ENCODE measurements at regions not wholly inside any gene's neighbourhood (a gene's known extent, or its start where the extent isn't known, plus 50 kb on each side); places are given as distances from the start of the nearest gene placed in this dataset.
A peak's percentile ranks its signal among the peaks of the same experiment; 100 is the strongest.

DNA sequence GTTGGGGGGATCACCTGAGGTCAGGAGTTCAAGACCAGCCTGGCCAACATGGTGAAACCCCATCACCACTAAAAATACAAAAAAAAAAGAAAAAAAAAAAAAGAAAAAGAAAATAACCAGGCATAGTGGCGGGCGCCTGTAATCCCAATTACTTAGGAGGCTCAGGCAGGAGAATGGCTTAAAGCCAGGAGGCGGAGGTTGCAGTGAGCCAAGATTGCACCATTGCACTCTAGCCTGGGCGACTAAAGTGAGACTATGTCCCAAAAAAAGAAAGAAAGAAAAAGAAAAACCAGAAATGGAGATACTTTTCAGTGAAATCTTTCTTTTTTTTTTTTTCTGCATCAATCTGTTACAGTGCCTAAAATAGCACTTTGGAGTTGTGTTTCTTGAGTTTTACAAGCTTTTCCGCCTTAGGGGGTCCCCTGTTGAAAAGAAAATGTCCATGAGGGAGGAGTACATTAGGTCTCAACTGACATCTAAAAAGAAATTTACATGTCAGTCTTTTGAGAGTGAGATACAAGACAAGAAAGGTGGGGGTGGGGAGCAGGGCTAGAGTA lies 82.9 kb upstream of the VASH1 start:
- Mint-ChIP-seq H3K27ac (peak overlapping the region; percentile 39), H3K36me3 (peaks cover 3% of the 10 kb centered on the region), H3K27me3 (ENCODE audit: insufficient read depth, low read depth) (no peaks in the 10 kb centered on the region), H3K4me1 (peaks cover 5% of the 10 kb centered on the region), H3K9me3 (peaks cover 14% of the 10 kb centered on the region), H3K4me3 (no peak overlapping the region)
- Histone ChIP-seq H3K9me3 (ENCODE audit: low read depth) (peaks cover 19% of the 10 kb centered on the region), H3K4me2 (no peak overlapping the region), H3K79me2 (ENCODE audit: low read depth) (no peaks in the 10 kb centered on the region), H3K36me3 (peaks cover 6% of the 10 kb centered on the region), H4K20me1 (ENCODE audit: low read depth) (no peaks in the 10 kb centered on the region), H3K4me1 (no peaks in the 10 kb centered on the region), H3K9ac (no peak overlapping the region), H3K27me3 (no peaks in the 10 kb centered on the region), H3F3A (ENCODE audit: low read depth) (no peaks in the 10 kb centered on the region), H3K4me3 (no peak overlapping the region), H3K27ac (no peak overlapping the region), H2AFZ (replicated peaks) (no peak overlapping the region)
- no peak for DNase-seq (ENCODE audit: low spot score)
- TF ChIP-seq EZH2 (IDR thresholded peaks at IDR 0.05) (no peak), EZH2phosphoT487 (IDR thresholded peaks at IDR 0.05) (no peak)
- TF ChIP-seq, protein P1, sequence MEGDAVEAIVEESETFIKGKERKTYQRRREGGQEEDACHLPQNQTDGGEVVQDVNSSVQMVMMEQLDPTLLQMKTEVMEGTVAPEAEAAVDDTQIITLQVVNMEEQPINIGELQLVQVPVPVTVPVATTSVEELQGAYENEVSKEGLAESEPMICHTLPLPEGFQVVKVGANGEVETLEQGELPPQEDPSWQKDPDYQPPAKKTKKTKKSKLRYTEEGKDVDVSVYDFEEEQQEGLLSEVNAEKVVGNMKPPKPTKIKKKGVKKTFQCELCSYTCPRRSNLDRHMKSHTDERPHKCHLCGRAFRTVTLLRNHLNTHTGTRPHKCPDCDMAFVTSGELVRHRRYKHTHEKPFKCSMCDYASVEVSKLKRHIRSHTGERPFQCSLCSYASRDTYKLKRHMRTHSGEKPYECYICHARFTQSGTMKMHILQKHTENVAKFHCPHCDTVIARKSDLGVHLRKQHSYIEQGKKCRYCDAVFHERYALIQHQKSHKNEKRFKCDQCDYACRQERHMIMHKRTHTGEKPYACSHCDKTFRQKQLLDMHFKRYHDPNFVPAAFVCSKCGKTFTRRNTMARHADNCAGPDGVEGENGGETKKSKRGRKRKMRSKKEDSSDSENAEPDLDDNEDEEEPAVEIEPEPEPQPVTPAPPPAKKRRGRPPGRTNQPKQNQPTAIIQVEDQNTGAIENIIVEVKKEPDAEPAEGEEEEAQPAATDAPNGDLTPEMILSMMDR (IDR thresholded peaks at IDR 0.05): no peak

DNA sequence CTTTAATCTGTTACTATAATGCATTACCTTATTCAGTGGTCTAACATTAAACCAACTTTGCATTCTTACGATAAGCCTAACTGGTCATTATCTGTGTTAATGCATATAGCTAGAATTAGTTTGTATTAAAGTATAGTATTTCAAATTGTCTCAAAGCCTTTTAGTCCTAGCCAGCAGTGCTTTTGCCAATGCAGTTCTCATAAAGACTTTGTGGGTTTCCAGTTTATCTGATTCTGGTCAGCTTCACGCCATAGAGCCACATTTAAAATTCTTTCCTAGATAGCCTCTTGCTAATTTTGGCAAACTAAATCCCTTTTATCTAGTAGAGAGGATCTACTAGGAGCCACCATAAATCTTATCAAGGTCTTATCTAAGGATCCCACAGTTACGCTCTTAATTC lies 78.9 kb upstream of the VASH1 start:
- Histone ChIP-seq H3K4me3 (no peak overlapping the region), H3K4me2 (no peak overlapping the region), H3K79me2 (ENCODE audit: low read depth) (no peaks in the 10 kb centered on the region), H3K27ac (no peak overlapping the region), H3K4me1 (no peaks in the 10 kb centered on the region), H4K20me1 (ENCODE audit: low read depth) (no peaks in the 10 kb centered on the region), H3K9me3 (ENCODE audit: low read depth) (peaks cover 19% of the 10 kb centered on the region), H2AFZ (replicated peaks) (no peak overlapping the region), H3F3A (ENCODE audit: low read depth) (no peaks in the 10 kb centered on the region), H3K9ac (no peak overlapping the region), H3K27me3 (no peaks in the 10 kb centered on the region), H3K36me3 (peaks cover 6% of the 10 kb centered on the region)
- TF ChIP-seq EZH2 (IDR thresholded peaks at IDR 0.05) (no peak), EZH2phosphoT487 (IDR thresholded peaks at IDR 0.05) (no peak)
- TF ChIP-seq, protein P1 (IDR thresholded peaks at IDR 0.05): no peak
- peaks cover 16% of the 10 kb centered on the region for H3K9me3 Mint-ChIP-seq
- no peaks in the 10 kb centered on the region for H3K27me3 Mint-ChIP-seq (ENCODE audit: insufficient read depth, low read depth)
- no peak overlapping the region for H3K4me3 Mint-ChIP-seq
- H3K4me1 Mint-ChIP-seq: peaks cover 2% of the 10 kb centered on the region
- H3K36me3 Mint-ChIP-seq: peaks cover 3% of the 10 kb centered on the region
- no peak for DNase-seq (ENCODE audit: low spot score)
- no peak overlapping the region for H3K27ac Mint-ChIP-seq

DNA sequence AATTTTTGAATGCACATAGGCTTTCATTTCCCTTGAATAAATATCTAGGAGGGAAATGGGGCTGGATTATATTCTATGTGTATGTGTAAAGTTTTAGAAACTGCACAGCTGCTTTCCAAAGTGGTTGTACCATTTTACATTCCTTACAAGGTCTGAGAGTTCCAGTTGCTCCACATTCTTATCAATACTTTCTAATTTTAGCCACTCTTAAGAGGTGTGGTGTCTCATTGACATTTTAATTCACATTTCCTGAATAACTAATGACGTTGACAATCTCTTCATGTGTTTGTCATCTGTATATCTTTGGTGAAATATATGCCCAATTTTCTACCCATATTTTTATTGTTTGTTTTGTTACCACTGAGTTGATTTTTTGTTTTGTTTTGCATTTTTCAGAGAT lies 74.6 kb upstream of the VASH1 start:
- no peak overlapping the region for H3K4me3 Mint-ChIP-seq
- DNase-seq (ENCODE audit: low spot score): no peak
- H4K20me1 ChIP-seq (ENCODE audit: low read depth): no peaks in the 10 kb centered on the region
- peaks cover 5% of the 10 kb centered on the region for H3K27me3 Mint-ChIP-seq (ENCODE audit: insufficient read depth, low read depth)
- H3K4me1 ChIP-seq: no peaks in the 10 kb centered on the region
- H3K27me3 ChIP-seq: no peaks in the 10 kb centered on the region
- H3K4me2 ChIP-seq: no peak overlapping the region
- H3K4me3 ChIP-seq: no peak overlapping the region
- peaks cover 1% of the 10 kb centered on the region for H3K36me3 Mint-ChIP-seq
- H3K4me1 Mint-ChIP-seq: peaks cover 9% of the 10 kb centered on the region
- no peak overlapping the region for H3K27ac ChIP-seq
- H3K9ac ChIP-seq: no peak overlapping the region
- H3K9me3 ChIP-seq (ENCODE audit: low read depth): peaks cover 15% of the 10 kb centered on the region
- no peaks in the 10 kb centered on the region for H3F3A ChIP-seq (ENCODE audit: low read depth)
- no peak overlapping the region for H2AFZ ChIP-seq (replicated peaks)
- H3K36me3 ChIP-seq: peaks cover under 1% of the 10 kb centered on the region
- TF ChIP-seq EZH2 (IDR thresholded peaks at IDR 0.05) (no peak), EZH2phosphoT487 (IDR thresholded peaks at IDR 0.05) (no peak)
- TF ChIP-seq, protein P1 (IDR thresholded peaks at IDR 0.05): no peak
- peaks cover 9% of the 10 kb centered on the region for H3K9me3 Mint-ChIP-seq
- no peak overlapping the region for H3K27ac Mint-ChIP-seq
- H3K79me2 ChIP-seq (ENCODE audit: low read depth): no peaks in the 10 kb centered on the region
